Neural progenitor cell (in vitro differentiated cells): ENCODE measurements at regions not wholly inside any gene's neighbourhood (a gene's known extent, or its start where the extent isn't known, plus 50 kb on each side); places are given as distances from the start of the nearest gene placed in this dataset.

Experiments
- EZH2 ChIP-seq: fragments of 200-600 bp; sonication (generic); IDR thresholded peaks from 2 replicates; pipeline ENCODE4 v1.6.1; 2017; ENCODE audit warnings: antibody characterized with exemption, mild to moderate bottlenecking, moderate library complexity
- EZH2phosphoT487 ChIP-seq: fragments of 200-600 bp; sonication (generic); IDR thresholded peaks from 2 replicates; pipeline ENCODE4 v1.6.1; 2017; ENCODE audit warnings: antibody characterized with exemption
- TF ChIP-seq, protein P1 (sequence below): fragments of 200-600 bp; sonication (generic); IDR thresholded peaks from 2 replicates; pipeline ENCODE4 v1.5.1; 2017; ENCODE audit warnings: antibody characterized with exemption, mild to moderate bottlenecking

DNA sequence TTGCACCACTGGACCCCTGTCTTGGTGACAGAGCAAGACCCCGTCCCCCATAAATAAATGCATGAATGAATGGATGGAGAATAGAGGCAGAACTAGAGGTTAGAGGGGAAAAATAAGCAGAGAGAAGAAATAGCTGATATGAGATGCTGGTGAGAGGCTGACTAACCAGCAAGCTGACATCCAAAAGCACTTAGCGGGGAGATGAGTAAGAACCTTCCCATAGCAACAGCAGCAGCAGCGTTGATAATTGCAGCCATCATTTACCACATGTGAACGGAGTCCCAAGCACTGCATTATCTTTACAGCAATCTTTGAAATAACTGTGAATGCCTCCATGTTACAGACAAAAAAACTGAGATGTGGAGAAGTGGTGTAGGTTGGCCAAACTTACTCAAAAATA lies 777.3 kb upstream of the EEF2KMT start:
- no peak for TF ChIP-seq EZH2phosphoT487
- TF ChIP-seq, protein P1, sequence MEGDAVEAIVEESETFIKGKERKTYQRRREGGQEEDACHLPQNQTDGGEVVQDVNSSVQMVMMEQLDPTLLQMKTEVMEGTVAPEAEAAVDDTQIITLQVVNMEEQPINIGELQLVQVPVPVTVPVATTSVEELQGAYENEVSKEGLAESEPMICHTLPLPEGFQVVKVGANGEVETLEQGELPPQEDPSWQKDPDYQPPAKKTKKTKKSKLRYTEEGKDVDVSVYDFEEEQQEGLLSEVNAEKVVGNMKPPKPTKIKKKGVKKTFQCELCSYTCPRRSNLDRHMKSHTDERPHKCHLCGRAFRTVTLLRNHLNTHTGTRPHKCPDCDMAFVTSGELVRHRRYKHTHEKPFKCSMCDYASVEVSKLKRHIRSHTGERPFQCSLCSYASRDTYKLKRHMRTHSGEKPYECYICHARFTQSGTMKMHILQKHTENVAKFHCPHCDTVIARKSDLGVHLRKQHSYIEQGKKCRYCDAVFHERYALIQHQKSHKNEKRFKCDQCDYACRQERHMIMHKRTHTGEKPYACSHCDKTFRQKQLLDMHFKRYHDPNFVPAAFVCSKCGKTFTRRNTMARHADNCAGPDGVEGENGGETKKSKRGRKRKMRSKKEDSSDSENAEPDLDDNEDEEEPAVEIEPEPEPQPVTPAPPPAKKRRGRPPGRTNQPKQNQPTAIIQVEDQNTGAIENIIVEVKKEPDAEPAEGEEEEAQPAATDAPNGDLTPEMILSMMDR: no peak
- TF ChIP-seq EZH2: no peak
